ENCODE measurements at regions not wholly inside any gene's neighbourhood (a gene's known extent, or its start where the extent isn't known, plus 50 kb on each side); places are given as distances from the start of the nearest gene placed in this dataset.

DNA sequence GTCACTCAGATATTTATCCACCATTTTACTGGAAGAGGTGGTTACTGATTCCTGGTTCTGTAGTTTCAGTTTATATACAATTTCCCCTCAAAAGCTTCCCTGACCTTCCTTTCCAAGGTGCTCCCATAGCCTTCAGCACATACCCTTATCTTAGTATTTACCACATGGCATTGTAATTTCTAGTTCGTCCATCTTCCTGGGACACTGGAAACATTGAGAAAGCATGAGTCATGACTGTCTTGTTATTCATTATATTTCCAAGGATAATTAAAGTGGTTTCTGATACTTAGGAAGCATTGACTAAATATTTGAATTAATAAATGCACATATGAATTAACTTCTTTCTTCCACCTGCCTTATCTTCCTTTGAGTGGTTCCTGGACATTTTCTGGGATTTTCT, 203.8 kb downstream of the ETAA1 start:
- TF ChIP-seq TOX (CRISPR knock-in tag; IDR thresholded peaks at IDR 0.05; ENCODE audit: borderline replicate concordance) (no peak), ISL1 (CRISPR knock-in tag; IDR thresholded peaks at IDR 0.05) (peak; percentile 69), OSR1 (CRISPR knock-in tag; IDR thresholded peaks at IDR 0.05) (no peak)
- ATAC-seq = peak; percentile 36; the same call in 2 of the 3 replicates

DNA sequence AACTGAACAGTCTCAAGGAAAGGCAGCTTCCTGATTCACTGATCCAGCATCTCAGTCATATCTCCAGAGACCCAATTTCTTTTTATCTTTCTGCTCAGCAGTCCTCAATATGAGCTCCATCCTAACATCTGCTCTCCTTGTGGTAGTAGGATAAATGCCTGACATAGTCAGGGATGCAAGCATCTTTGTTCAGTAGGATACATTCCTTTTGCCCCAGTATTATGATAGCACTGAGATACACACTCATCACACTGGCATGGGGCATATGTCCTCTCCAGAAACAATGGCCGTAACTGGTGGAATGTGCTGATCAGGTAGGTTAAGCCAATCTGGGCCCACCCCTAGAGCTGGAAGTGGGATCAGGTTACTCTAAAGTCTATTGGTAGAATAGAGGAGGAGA, 207.2 kb downstream of the ETAA1 start:
- no peak for TF ChIP-seq RARB (CRISPR knock-in tag; IDR thresholded peaks at IDR 0.05)
- ATAC-seq = no peak

- no peak for TF ChIP-seq ESRRG (CRISPR knock-in tag; IDR thresholded peaks at IDR 0.05)
- TF ChIP-seq POU6F1 (CRISPR knock-in tag; IDR thresholded peaks at IDR 0.05; ENCODE audit: borderline replicate concordance, low read depth) = no peak
- TF ChIP-seq PPARA (CRISPR knock-in tag; IDR thresholded peaks at IDR 0.05; ENCODE audit: borderline replicate concordance) = no peak
- TF ChIP-seq GLIS3 (CRISPR knock-in tag; IDR thresholded peaks at IDR 0.05) = no peak
- no peak for TF ChIP-seq ZNF565 (CRISPR knock-in tag; conservative IDR thresholded peaks at IDR 0.05; ENCODE audit: low read depth)
- TF ChIP-seq, protein P1, sequence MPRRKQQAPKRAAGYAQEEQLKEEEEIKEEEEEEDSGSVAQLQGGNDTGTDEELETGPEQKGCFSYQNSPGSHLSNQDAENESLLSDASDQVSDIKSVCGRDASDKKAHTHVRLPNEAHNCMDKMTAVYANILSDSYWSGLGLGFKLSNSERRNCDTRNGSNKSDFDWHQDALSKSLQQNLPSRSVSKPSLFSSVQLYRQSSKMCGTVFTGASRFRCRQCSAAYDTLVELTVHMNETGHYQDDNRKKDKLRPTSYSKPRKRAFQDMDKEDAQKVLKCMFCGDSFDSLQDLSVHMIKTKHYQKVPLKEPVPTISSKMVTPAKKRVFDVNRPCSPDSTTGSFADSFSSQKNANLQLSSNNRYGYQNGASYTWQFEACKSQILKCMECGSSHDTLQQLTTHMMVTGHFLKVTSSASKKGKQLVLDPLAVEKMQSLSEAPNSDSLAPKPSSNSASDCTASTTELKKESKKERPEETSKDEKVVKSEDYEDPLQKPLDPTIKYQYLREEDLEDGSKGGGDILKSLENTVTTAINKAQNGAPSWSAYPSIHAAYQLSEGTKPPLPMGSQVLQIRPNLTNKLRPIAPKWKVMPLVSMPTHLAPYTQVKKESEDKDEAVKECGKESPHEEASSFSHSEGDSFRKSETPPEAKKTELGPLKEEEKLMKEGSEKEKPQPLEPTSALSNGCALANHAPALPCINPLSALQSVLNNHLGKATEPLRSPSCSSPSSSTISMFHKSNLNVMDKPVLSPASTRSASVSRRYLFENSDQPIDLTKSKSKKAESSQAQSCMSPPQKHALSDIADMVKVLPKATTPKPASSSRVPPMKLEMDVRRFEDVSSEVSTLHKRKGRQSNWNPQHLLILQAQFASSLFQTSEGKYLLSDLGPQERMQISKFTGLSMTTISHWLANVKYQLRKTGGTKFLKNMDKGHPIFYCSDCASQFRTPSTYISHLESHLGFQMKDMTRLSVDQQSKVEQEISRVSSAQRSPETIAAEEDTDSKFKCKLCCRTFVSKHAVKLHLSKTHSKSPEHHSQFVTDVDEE (CRISPR knock-in tag; IDR thresholded peaks at IDR 0.05) = no peak
- TF ChIP-seq, protein P2, sequence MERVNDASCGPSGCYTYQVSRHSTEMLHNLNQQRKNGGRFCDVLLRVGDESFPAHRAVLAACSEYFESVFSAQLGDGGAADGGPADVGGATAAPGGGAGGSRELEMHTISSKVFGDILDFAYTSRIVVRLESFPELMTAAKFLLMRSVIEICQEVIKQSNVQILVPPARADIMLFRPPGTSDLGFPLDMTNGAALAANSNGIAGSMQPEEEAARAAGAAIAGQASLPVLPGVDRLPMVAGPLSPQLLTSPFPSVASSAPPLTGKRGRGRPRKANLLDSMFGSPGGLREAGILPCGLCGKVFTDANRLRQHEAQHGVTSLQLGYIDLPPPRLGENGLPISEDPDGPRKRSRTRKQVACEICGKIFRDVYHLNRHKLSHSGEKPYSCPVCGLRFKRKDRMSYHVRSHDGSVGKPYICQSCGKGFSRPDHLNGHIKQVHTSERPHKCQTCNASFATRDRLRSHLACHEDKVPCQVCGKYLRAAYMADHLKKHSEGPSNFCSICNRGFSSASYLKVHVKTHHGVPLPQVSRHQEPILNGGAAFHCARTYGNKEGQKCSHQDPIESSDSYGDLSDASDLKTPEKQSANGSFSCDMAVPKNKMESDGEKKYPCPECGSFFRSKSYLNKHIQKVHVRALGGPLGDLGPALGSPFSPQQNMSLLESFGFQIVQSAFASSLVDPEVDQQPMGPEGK (CRISPR knock-in tag; IDR thresholded peaks at IDR 0.05; ENCODE audit: borderline replicate concordance) = no peak
- no peak for TF ChIP-seq TCF4 (CRISPR knock-in tag; IDR thresholded peaks at IDR 0.05; ENCODE audit: borderline replicate concordance)
- TF ChIP-seq TOX (CRISPR knock-in tag; IDR thresholded peaks at IDR 0.05; ENCODE audit: borderline replicate concordance) = no peak
- TF ChIP-seq ISL1 (CRISPR knock-in tag; IDR thresholded peaks at IDR 0.05) = no peak
- TF ChIP-seq, protein P3, sequence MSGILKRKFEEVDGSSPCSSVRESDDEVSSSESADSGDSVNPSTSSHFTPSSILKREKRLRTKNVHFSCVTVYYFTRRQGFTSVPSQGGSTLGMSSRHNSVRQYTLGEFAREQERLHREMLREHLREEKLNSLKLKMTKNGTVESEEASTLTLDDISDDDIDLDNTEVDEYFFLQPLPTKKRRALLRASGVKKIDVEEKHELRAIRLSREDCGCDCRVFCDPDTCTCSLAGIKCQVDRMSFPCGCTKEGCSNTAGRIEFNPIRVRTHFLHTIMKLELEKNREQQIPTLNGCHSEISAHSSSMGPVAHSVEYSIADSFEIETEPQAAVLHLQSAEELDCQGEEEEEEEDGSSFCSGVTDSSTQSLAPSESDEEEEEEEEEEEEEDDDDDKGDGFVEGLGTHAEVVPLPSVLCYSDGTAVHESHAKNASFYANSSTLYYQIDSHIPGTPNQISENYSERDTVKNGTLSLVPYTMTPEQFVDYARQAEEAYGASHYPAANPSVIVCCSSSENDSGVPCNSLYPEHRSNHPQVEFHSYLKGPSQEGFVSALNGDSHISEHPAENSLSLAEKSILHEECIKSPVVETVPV (CRISPR knock-in tag; IDR thresholded peaks at IDR 0.05) = no peak
- TF ChIP-seq OSR1 (CRISPR knock-in tag; IDR thresholded peaks at IDR 0.05) = no peak
- no peak for TF ChIP-seq RARB (CRISPR knock-in tag; IDR thresholded peaks at IDR 0.05)
- TF ChIP-seq BACH2 (CRISPR knock-in tag; IDR thresholded peaks at IDR 0.05; ENCODE audit: borderline replicate concordance) = no peak
- TF ChIP-seq CSDC2 (CRISPR knock-in tag; IDR thresholded peaks at IDR 0.05) = no peak
- no peak for TF ChIP-seq ZNF70 (CRISPR knock-in tag; IDR thresholded peaks at IDR 0.05)
- TF ChIP-seq ARNTL (CRISPR knock-in tag; IDR thresholded peaks at IDR 0.05; ENCODE audit: borderline replicate concordance, low read depth) = no peak
- TF ChIP-seq ZC3H10 (CRISPR knock-in tag; IDR thresholded peaks at IDR 0.05) = no peak
- TF ChIP-seq ZNF8 (CRISPR knock-in tag; IDR thresholded peaks at IDR 0.05) = no peak
- ATAC-seq = no peak
Measured at GRCh38 chr2:67612576-67613042, 215.5 kb downstream of the ETAA1 start.

DNA sequence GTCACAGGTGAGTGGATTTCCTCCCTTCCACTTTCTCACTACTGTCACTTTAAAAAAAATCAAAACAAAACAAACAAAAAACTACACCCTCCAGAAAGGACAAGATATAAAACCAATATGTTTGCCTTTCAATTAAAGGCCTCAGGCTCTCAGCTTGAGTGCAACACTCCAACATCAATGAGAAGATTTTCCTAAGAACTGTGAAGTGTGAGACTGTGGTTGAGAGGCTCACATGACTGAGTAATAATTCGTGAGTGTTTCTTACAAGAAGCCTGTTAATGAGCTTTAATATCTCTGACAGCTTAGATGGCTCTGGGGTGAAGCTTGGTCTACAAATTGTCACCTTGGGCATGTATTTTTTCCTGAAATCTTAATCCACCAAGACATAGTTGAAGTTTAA, 216.1 kb downstream of the ETAA1 start:
- TF ChIP-seq ZFP3 (CRISPR knock-in tag; IDR thresholded peaks at IDR 0.05) (no peak), ZNF70 (CRISPR knock-in tag; IDR thresholded peaks at IDR 0.05) (no peak), ZFP30 (CRISPR knock-in tag; IDR thresholded peaks at IDR 0.05) (no peak), SNAI2 (CRISPR knock-in tag; IDR thresholded peaks at IDR 0.05) (no peak)
- TF ChIP-seq, protein P1 (CRISPR knock-in tag; IDR thresholded peaks at IDR 0.05) = no peak
- TF ChIP-seq, protein P2 (CRISPR knock-in tag; IDR thresholded peaks at IDR 0.05; ENCODE audit: borderline replicate concordance) = no peak
- ATAC-seq = no peak
